Body of pancreas (tissue), 4 donors: ENCODE measurements at regions not wholly inside any gene's neighbourhood (a gene's known extent, or its start where the extent isn't known, plus 50 kb on each side); places are given as distances from the start of the nearest gene placed in this dataset.

Experiments
- ATAC-seq: fragments of 150-250 bp; one replicate; pipeline ENCODE4 v1.9.1; 2016
- DNase-seq, 4 donors: peaks; one replicate each; pipeline ENCODE4 v3.0.0-alpha.2; 2019
- H3K27ac ChIP-seq, 4 donors: fragments of 200-600 bp; sonication (generic); 1 replicate in 3 of 4; 2 replicates in 1 of 4; pipeline versions ENCODE4 v1.5.1 to v1.6.1; 2016 to 2019; ENCODE audit warnings: mild to moderate bottlenecking in 1 of 4, mixed read lengths in 1 of 4, moderate library complexity in 1 of 4
- H3K27me3 ChIP-seq, 2 donors: fragments of 200-600 bp; sonication (generic); one replicate each; pipeline ENCODE4 v1.6.0; 2016; ENCODE audit warnings: mild to moderate bottlenecking in 1 of 2
- H3K36me3 ChIP-seq, 2 donors: fragments of 200-600 bp; sonication (generic); replicated peaks in 1 of 2; 2 replicates each; pipeline ENCODE4 v1.5.1; 2016; ENCODE audit warnings: low read depth in 2 of 2; ENCODE audit not compliant: insufficient read depth in 1 of 2
- H3K4me1 ChIP-seq: fragments of 200-600 bp; sonication (generic); one replicate; pipeline ENCODE4 v1.6.0; 2016
- H3K4me3 ChIP-seq, 2 donors: fragments of 200-600 bp; sonication (generic); 1 replicate in 1 of 2; 2 replicates in 1 of 2; pipeline ENCODE4 v1.5.1; 2016 to 2019
- H3K9me3 ChIP-seq, 3 donors: fragments of 200-600 bp; sonication (generic); 1 replicate in 2 of 3; 2 replicates in 1 of 3; pipeline ENCODE4 v1.5.1; 2016
- CTCF ChIP-seq, 7 experiments: fragments of 450-650 bp in 4 of 7; fragments of 200-600 bp in 3 of 7; sonication (generic) in 3 of 7; IDR thresholded peaks; one replicate each; pipeline ENCODE4 v1.5.1; 2016 to 2019; ENCODE audit warnings: antibody characterized with exemption in 7 of 7
- POLR2A ChIP-seq, 3 donors: fragments of 450-650 bp; IDR thresholded peaks; one replicate each; pipeline ENCODE4 v1.6.1; 2016; ENCODE audit warnings: antibody characterized with exemption in 3 of 3, mild to moderate bottlenecking in 2 of 3
- WGBS, 2 donors: methylation state at CpG; one replicate each; pipeline ENCODE4 v1.1.5; 2017; 5-methylcytosine and 5-hydroxymethylcytosine counted together
- intact Hi-C: fragments of 100-400 bp; cut with DNase I; formaldehyde crosslinking; loops from one replicate; pipeline ENCODE4 v1.15.1; 2023

GRCh38 chr20:20768202-20768815 is 55.9 kb upstream of the RALGAPA2 start:
- H3K4me3 ChIP-seq, result no peak overlapping the region
- DNase-seq (no peak), ATAC-seq (no peak)
- 83 to 85% methylated on average over 10 to 30 of the region's 30 CpGs for WGBS, 2 donors
- no peaks in the 10 kb centered on the region for H3K36me3 ChIP-seq
- intact Hi-C loops, result no loop called here
- H3K27ac ChIP-seq, result no peak overlapping the region
- H3K4me1 ChIP-seq, result no peaks in the 10 kb centered on the region
- peak in 1 of 3 donors; percentile 5 for TF ChIP-seq POLR2A (IDR thresholded peaks at IDR 0.05)
- TF ChIP-seq CTCF (IDR thresholded peaks at IDR 0.05), result no peak
- no peaks in the 10 kb centered on the region for H3K27me3 ChIP-seq
- no peaks in the 10 kb centered on the region for H3K9me3 ChIP-seq

GRCh38 chr20:20765696-20766365 is 53.4 kb upstream of the RALGAPA2 start:
- no peak for ATAC-seq
- no peaks in the 10 kb centered on the region for H3K27me3 ChIP-seq
- H3K4me1 ChIP-seq, result no peaks in the 10 kb centered on the region
- TF ChIP-seq CTCF (IDR thresholded peaks at IDR 0.05) (no peak), POLR2A (IDR thresholded peaks at IDR 0.05) (no peak)
- H3K9me3 ChIP-seq, result no peaks in the 10 kb centered on the region
- intact Hi-C loops, result no loop called here
- 64 to 65% methylated on average over 4 of the region's 4 CpGs for WGBS, 2 donors
- no peak overlapping the region for H3K4me3 ChIP-seq
- DNase-seq, result no peak
- no peak overlapping the region for H3K27ac ChIP-seq
- H3K36me3 ChIP-seq, result no peaks in the 10 kb centered on the region

- WGBS, 2 donors, result 76 to 80% methylated on average over 5 of the region's 5 CpGs
- TF ChIP-seq CTCF (IDR thresholded peaks at IDR 0.05), result no peak
- TF ChIP-seq POLR2A (IDR thresholded peaks at IDR 0.05), result no peak
- H3K27me3 ChIP-seq, result no peaks in the 10 kb centered on the region
- H3K27ac ChIP-seq, result no peak overlapping the region
- DNase-seq (no peak), ATAC-seq (no peak)
- intact Hi-C loops, result no loop called here
- no peaks in the 10 kb centered on the region for H3K36me3 ChIP-seq
- peaks cover 4% of the 10 kb centered on the region for H3K4me1 ChIP-seq
- H3K4me3 ChIP-seq, result no peak overlapping the region
- no peaks in the 10 kb centered on the region for H3K9me3 ChIP-seq
These were observed 51.2 kb upstream of the RALGAPA2 start for GRCh38 chr20:20763650-20764049.
